HEK293T (cell line): ENCODE measurements at regions not wholly inside any gene's neighbourhood (a gene's known extent, or its start where the extent isn't known, plus 50 kb on each side); places are given as distances from the start of the nearest gene placed in this dataset.

Experiments used
- ARNT ChIP-seq: fragments of 450-650 bp; IDR thresholded peaks from 2 replicates; pipeline ENCODE4 v1.6.1; 2017; ENCODE audit warnings: mild to moderate bottlenecking
- BHLHE40 ChIP-seq: fragments of 450-650 bp; IDR thresholded peaks from 2 replicates; pipeline ENCODE4 v1.6.1; 2016; ENCODE audit warnings: mild to moderate bottlenecking, moderate library complexity, borderline replicate concordance
- ELF4 ChIP-seq: fragments of 450-650 bp; IDR thresholded peaks from 2 replicates; pipeline ENCODE4 v1.6.1; 2017; ENCODE audit warnings: antibody characterized with exemption
- FOXA1 ChIP-seq: fragments of 450-650 bp; IDR thresholded peaks from 2 replicates; pipeline ENCODE4 v1.6.1; 2016; ENCODE audit warnings: mild to moderate bottlenecking
- FOXK2 ChIP-seq: fragments of 450-650 bp; IDR thresholded peaks from 2 replicates; pipeline ENCODE4 v1.6.1; 2016; ENCODE audit warnings: mild to moderate bottlenecking
- FOXM1 ChIP-seq: fragments of 450-650 bp; IDR thresholded peaks from 2 replicates; pipeline ENCODE4 v1.6.1; 2017; ENCODE audit warnings: mild to moderate bottlenecking, borderline replicate concordance
- L3MBTL2 ChIP-seq: fragments of 450-650 bp; conservative IDR thresholded peaks from 2 replicates; pipeline ENCODE4 v1.6.1; 2016; ENCODE audit warnings: mild to moderate bottlenecking
- NFRKB ChIP-seq: fragments of 450-650 bp; IDR thresholded peaks from 2 replicates; pipeline ENCODE4 v1.6.1; 2016; ENCODE audit warnings: mild to moderate bottlenecking, moderate library complexity
- SP1 ChIP-seq: fragments of 450-650 bp; IDR thresholded peaks from 2 replicates; pipeline ENCODE4 v1.6.1; 2017
- SUZ12 ChIP-seq: fragments of 450-650 bp; IDR thresholded peaks from 2 replicates; pipeline ENCODE4 v1.6.1; 2016; ENCODE audit warnings: mild to moderate bottlenecking
- TARDBP ChIP-seq: fragments of 450-650 bp; IDR thresholded peaks from 2 replicates; pipeline ENCODE4 v1.6.1; 2016
- ZNF384 ChIP-seq: fragments of 450-650 bp; IDR thresholded peaks from 2 replicates; pipeline ENCODE4 v1.6.1; 2016

GRCh38 chr9:74120470-74120869 lies 376.7 kb upstream of the RORB start:
- no peak for TF ChIP-seq SUZ12
- no peak for TF ChIP-seq TARDBP
- TF ChIP-seq BHLHE40: no peak
- no peak for TF ChIP-seq FOXA1
- no peak for TF ChIP-seq FOXK2
- no peak for TF ChIP-seq FOXM1
- no peak for TF ChIP-seq L3MBTL2
- no peak for TF ChIP-seq NFRKB
- no peak for TF ChIP-seq SP1
- no peak for TF ChIP-seq ARNT
- no peak for TF ChIP-seq ELF4
- TF ChIP-seq ZNF384: no peak
